WI38 (cell line): ENCODE measurements at regions not wholly inside any gene's neighbourhood (a gene's known extent, or its start where the extent isn't known, plus 50 kb on each side); places are given as distances from the start of the nearest gene placed in this dataset.

ENCODE experiments used
- H3K4me3 ChIP-seq: 2 replicates; pipeline ENCODE4 v1.5.1; 2011; ENCODE audit warnings: low read depth, mild to moderate bottlenecking, control low read depth, low read length
- TF ChIP-seq, protein P1 (sequence below): IDR thresholded peaks from 2 replicates; pipeline ENCODE4 v1.5.1; 2012; ENCODE audit warnings: low read depth, mild to moderate bottlenecking, control low read depth, low read length

DNA sequence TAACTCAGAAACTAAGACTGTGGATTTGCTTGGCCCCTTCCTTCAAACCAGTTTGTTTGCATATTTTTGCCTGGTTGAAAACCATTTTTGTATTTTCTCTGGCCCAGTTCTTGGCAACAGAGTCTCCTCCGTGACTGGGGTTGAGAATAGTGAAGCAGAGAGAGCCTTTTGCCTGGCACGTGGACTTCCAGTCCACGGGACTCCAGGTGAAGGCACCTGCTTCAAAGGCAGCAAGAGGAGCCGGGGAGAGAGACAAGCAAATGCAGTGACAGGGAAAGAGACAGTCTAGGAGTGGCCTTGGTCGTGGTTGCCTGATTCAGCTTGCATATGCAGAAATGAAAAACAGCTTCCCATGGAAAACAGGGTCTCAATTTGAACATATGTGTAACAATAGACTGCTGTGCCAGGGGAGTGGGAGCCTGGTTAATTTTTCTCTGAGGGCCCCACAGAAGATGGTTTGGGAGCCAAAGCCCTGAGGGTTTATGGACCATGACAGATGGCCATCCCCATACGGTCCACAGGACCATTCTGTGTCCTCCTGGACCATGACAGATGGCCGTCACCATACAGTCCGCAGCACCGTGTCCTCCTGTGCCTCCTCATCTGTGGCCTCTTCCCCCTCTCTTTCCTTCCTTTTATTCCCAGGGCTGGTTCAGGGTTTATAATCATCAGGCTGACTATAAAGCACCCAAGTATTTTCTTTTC is 272.2 kb upstream of the RASGEF1B start:
- TF ChIP-seq, protein P1, sequence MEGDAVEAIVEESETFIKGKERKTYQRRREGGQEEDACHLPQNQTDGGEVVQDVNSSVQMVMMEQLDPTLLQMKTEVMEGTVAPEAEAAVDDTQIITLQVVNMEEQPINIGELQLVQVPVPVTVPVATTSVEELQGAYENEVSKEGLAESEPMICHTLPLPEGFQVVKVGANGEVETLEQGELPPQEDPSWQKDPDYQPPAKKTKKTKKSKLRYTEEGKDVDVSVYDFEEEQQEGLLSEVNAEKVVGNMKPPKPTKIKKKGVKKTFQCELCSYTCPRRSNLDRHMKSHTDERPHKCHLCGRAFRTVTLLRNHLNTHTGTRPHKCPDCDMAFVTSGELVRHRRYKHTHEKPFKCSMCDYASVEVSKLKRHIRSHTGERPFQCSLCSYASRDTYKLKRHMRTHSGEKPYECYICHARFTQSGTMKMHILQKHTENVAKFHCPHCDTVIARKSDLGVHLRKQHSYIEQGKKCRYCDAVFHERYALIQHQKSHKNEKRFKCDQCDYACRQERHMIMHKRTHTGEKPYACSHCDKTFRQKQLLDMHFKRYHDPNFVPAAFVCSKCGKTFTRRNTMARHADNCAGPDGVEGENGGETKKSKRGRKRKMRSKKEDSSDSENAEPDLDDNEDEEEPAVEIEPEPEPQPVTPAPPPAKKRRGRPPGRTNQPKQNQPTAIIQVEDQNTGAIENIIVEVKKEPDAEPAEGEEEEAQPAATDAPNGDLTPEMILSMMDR, result no peak
- H3K4me3 ChIP-seq, result no peak overlapping the region

GRCh38 chr4:81740487-81740886 is 268.8 kb upstream of the RASGEF1B start:
- no peak overlapping the region for H3K4me3 ChIP-seq
- TF ChIP-seq, protein P1, result no peak

GRCh38 chr4:81738891-81739290 is 267.2 kb upstream of the RASGEF1B start:
- TF ChIP-seq, protein P1, result no peak
- H3K4me3 ChIP-seq, result no peak overlapping the region

- H3K4me3 ChIP-seq, result no peak overlapping the region
- TF ChIP-seq, protein P1, result no peak
Measured at GRCh38 chr4:81737865-81738559, 266.3 kb upstream of the RASGEF1B start.

- H3K4me3 ChIP-seq, result no peak overlapping the region
- TF ChIP-seq, protein P1, result no peak
Measured at GRCh38 chr4:81736324-81736723, 264.6 kb upstream of the RASGEF1B start.

GRCh38 chr4:81732980-81733379 is 261.3 kb upstream of the RASGEF1B start:
- no peak overlapping the region for H3K4me3 ChIP-seq
- TF ChIP-seq, protein P1, result no peak

DNA sequence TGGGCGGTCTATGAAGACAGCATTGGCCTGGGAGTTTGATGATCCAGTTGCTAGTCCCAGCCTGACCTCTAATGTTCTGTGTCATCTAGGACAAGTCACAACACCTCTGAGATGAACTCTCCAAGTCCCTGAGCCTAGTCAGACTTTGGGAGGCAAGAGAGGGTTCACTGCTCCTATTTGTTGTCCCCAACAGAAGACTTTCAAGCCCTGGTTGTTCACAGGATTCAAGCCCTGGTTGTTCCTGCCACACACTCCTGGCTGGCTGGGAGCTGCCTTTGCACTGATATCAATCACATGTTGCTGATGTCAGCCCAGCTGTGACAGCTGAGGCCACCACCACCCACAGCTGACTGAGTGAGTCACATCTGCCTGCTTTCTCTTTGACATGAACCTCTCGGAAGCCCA is 253.2 kb upstream of the RASGEF1B start:
- TF ChIP-seq, protein P1, result no peak
- H3K4me3 ChIP-seq, result no peak overlapping the region
